GM21528 (cell line): ENCODE measurements at regions not wholly inside any gene's neighbourhood (a gene's known extent, or its start where the extent isn't known, plus 50 kb on each side); places are given as distances from the start of the nearest gene placed in this dataset.

Source experiments
- ATAC-seq: cut with Tn5 transposase; IDR thresholded peaks from one replicate; pipeline ENCODE4 v1.9.1; 2021; ENCODE audit warnings: mild to moderate bottlenecking, moderate library complexity; ENCODE audit not compliant: unreplicated experiment, low FRiP score

GRCh38 chr5:158096835-158097234 is 237.9 kb upstream of the CLINT1 start:
- no peak for ATAC-seq

GRCh38 chr5:158086856-158087255 is 227.9 kb upstream of the CLINT1 start:
- ATAC-seq: no peak

- ATAC-seq: no peak
Measured at GRCh38 chr5:158084292-158084691, 225.3 kb upstream of the CLINT1 start.

DNA sequence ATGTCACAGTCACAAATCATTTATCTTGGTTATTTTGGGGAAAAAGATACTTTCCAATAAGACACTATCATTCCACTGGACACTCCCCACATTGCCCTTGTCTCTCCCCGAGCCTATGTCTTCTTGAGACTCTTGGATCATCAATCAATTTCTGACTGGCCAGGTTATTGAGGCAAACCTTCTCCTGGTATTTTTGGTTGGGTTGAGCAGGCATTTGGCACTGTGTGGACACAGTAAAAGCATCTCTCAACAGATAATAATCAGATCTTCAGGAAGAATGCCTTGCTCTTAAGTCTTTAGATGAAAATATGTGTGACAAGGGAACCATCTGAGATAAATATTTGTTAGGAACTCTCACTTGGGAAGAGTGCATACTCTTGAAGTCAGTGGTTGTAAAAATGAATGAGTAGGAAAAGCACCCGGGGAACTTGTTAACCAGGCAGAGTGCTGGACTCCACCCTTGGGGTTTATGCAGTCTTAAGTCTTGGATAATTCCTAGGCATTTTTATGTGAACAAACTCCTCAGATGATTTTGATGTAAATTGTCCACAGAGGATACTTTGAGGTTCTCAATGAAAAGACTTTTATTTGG is 223.8 kb upstream of the CLINT1 start:
- ATAC-seq: no peak

DNA sequence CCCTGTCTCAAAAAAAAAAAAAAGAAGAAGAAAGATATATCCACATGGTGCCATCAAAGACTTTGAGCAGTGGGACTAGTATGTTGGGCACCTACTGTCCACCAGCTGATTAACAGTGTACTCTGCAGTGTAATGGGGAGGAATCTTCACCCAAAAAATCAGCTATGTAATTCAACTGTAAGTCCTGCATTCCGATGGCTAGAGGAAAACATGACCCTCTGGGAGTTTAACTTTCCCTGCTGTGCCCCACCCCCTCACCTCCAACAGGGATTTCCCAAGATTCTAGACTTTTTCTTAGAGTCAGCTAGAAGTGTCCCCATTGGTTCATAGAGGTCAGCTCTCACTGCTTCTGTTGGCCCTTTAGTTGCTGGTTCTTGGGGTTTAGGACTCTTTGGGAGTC is 221.2 kb upstream of the CLINT1 start:
- no peak for ATAC-seq

DNA sequence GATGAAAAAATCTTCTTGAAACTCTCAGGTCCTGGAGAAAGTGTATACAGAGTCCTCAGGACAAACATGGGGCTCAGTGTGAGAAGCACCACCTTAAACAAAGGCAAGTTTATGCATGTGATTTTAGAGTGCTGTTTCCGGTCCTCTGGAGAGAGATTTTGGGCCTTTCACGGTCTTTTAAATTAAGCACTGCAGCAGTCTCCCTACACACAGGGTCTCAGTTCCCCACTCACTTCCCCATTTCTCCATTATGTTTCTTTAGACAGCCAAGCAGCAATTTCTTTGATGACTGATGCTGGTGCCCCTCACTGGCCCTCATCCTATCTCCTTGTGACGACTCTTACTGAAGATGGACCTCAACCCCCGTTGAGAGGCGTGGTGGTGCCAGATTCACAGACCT is 220.2 kb upstream of the CLINT1 start:
- ATAC-seq: no peak

GRCh38 chr5:158074992-158075769 is 216.2 kb upstream of the CLINT1 start:
- ATAC-seq: peak; percentile 79

GRCh38 chr5:158074597-158074991 is 215.6 kb upstream of the CLINT1 start:
- ATAC-seq: no peak

- ATAC-seq: no peak
Measured at GRCh38 chr5:158070859-158071258, 211.9 kb upstream of the CLINT1 start.

- no peak for ATAC-seq
Measured at GRCh38 chr5:158069838-158070237, 210.9 kb upstream of the CLINT1 start.

GRCh38 chr5:158068964-158069363 is 210.0 kb upstream of the CLINT1 start:
- no peak for ATAC-seq

DNA sequence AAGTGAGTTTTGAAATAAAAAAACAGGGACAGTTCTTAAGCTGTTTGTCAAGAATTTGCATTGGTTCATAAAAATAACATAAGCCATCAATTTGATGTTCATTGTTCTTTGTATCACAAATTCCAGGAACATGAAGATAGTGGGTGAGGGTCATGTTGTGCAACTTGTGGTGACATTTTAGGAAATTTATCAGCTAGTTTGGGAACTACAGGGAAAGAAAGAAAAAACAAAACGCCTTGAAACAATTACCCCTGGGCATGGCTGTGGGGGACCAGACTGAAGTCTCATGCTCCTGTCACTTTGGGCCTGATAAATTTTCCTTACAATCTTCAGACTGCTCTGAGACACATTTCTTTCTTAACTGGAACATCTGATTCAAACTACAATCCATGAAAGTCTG is 207.1 kb upstream of the CLINT1 start:
- ATAC-seq: no peak

DNA sequence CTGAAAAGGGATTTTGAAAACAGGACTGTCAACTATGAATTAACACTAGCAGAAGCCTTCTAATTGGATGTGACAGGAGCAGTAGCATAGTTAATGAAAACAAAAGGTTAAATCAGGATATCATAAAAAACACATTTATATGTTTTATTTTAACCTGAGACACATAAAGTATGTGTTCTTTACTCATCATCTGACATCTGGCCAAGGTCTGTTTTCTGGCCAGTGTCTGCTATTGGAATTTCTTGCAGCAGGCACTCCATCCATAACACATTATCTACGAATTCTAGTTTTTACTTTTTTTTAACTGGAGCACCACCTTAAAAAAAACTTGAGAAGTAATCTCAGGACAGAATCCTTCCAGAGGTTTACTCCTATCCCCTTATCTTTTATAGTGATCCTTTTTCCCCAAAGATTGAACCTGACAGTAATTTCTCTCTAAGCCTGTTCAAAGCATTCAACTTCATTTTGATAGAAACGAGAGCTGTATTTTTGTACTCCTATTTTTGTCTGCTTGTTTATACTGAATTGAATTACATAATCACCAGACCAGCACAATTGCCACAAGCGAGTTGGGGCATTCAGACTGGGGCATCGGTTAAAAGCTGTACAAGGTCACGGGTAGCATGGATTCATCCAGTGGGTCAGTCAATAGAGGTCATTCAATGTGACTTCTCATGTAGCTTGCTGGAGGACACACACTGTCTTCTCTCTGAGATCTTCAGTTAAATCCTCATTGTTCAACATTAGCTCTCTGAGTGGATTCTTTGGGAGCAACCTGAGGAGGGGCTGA is 205.6 kb upstream of the CLINT1 start:
- ATAC-seq: no peak

- ATAC-seq: no peak
Measured at GRCh38 chr5:158063052-158063451, 204.1 kb upstream of the CLINT1 start.

GRCh38 chr5:158061451-158061850 is 202.5 kb upstream of the CLINT1 start:
- no peak for ATAC-seq

DNA sequence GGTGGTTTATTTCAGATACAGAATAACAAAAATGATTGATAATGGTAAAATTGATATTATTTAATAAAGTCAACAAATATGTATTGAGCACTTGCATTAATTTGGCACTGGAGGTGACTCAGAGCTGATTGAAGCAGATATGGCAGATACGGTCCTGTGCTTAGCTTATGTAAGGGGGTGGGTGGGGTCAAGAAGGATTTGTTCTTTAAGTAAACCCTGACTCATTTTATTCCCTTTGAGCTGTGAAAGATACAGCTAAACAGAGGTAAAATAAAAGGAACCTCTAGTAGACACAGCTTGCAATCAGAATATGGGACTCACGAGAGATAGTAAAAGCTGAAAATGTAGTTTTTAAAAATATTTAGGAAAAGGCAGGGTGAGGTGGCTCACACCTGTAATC is 201.3 kb upstream of the CLINT1 start:
- ATAC-seq: no peak

GRCh38 chr5:158058208-158059120 is 199.5 kb upstream of the CLINT1 start:
- no peak for ATAC-seq

DNA sequence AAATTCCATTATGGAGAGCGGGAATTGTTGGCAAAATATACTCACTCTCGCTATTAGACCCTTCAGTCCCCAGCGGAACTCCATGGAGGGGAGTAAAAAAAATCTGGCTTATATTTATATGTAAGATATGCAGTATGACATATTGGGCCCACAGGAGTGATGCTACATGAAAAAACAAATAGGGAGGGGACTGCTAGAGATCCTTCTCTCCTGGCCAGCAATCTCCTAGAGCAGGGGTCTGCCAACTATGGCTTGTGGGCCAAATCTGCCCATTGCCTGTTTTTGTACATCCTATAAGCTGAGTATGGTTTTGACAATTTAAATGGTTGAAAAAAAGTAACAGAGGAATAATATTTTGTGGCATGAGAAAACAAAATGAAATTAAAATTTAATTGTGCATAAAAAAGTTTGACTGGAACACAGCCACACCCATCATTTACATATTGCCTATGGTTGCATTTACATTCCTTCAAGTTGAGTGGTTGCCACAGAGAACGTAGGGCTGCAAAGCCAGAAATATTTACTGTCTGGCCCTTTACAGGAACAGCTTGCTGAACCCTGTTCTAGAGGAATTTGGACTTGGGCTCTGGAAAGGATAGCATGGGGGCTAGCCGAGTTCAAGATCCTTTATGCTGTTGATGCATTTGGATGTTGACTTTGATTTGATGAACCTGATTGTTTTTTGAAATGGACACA is 197.3 kb upstream of the CLINT1 start:
- no peak for ATAC-seq

- no peak for ATAC-seq
Measured at GRCh38 chr5:158055111-158055501, 196.2 kb upstream of the CLINT1 start.
